Sigmoid colon (tissue), 4 donors: ENCODE measurements at regions not wholly inside any gene's neighbourhood (a gene's known extent, or its start where the extent isn't known, plus 50 kb on each side); places are given as distances from the start of the nearest gene placed in this dataset.

Experiments used
- POLR2AphosphoS5 ChIP-seq, 4 donors: sonication (generic); formaldehyde crosslinking; IDR thresholded peaks; one replicate each; pipeline ENCODE4 v1.6.1; 2017; ENCODE audit warnings: antibody characterized with exemption in 4 of 4
- TF ChIP-seq, protein P1 (sequence below), 4 experiments: fragments of 450-650 bp in 3 of 4; fragments of 200-600 bp in 1 of 4; IDR thresholded peaks; one replicate each; pipeline ENCODE4 v1.5.1; 2016 to 2019; ENCODE audit warnings: antibody characterized with exemption in 4 of 4, mild to moderate bottlenecking in 3 of 4, moderate library complexity in 2 of 4

GRCh38 chr7:15888090-15888489, 201.6 kb upstream of the MEOX2 start:
- TF ChIP-seq, protein P1, sequence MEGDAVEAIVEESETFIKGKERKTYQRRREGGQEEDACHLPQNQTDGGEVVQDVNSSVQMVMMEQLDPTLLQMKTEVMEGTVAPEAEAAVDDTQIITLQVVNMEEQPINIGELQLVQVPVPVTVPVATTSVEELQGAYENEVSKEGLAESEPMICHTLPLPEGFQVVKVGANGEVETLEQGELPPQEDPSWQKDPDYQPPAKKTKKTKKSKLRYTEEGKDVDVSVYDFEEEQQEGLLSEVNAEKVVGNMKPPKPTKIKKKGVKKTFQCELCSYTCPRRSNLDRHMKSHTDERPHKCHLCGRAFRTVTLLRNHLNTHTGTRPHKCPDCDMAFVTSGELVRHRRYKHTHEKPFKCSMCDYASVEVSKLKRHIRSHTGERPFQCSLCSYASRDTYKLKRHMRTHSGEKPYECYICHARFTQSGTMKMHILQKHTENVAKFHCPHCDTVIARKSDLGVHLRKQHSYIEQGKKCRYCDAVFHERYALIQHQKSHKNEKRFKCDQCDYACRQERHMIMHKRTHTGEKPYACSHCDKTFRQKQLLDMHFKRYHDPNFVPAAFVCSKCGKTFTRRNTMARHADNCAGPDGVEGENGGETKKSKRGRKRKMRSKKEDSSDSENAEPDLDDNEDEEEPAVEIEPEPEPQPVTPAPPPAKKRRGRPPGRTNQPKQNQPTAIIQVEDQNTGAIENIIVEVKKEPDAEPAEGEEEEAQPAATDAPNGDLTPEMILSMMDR (IDR thresholded peaks at IDR 0.05), result no peak
- TF ChIP-seq POLR2AphosphoS5 (IDR thresholded peaks at IDR 0.05), result no peak
